IMR-90 (cell line): ENCODE measurements at regions not wholly inside any gene's neighbourhood (a gene's known extent, or its start where the extent isn't known, plus 50 kb on each side); places are given as distances from the start of the nearest gene placed in this dataset.

Source experiments
- ATAC-seq: fragments of 200-7000 bp; cut with Tn5 transposase; 2 replicates; pipeline ENCODE4 v1.9.1; 2020; ENCODE audit warnings: low read depth, mild to moderate bottlenecking, moderate library complexity
- BruUV-seq: library from RNA; stranded (reverse); fragments of 400-500 nt; replicated peaks from 2 replicates; lab custom pipeline; 2021; lab: Mats Ljungman, UMichigan
- CTCF ChIA-PET: fragments of 300-600 bp; formaldehyde crosslinking; extraction: SDS; loops from one replicate; lab custom pipeline; 2021; ENCODE audit warnings: antibody characterized with exemption; lab: Yijun Ruan, JAX
- POLR2A ChIA-PET: fragments of 300-600 bp; sonication (Branson Sonifier 250); formaldehyde crosslinking; loops from one replicate; lab custom pipeline; 2022; ENCODE audit warnings: antibody characterized with exemption; ENCODE audit not compliant: unreplicated experiment; lab: Charles Lee
- DNase-seq: peaks from one replicate; pipeline ENCODE4 v3.0.0; 2013
- H2AFZ ChIP-seq: replicated peaks from 2 replicates; pipeline ENCODE3; 2013; ENCODE audit warnings: low read length, mild to moderate bottlenecking; ENCODE audit not compliant: poor library complexity
- H2AK5ac ChIP-seq: 2 replicates; pipeline ENCODE4 v1.6.1; 2013; ENCODE audit warnings: low read depth, low read length, inconsistent platforms
- H2AK9ac ChIP-seq: replicated peaks from 2 replicates; pipeline ENCODE3; 2013; ENCODE audit warnings: mild to moderate bottlenecking, low read depth, low read length, moderate library complexity; ENCODE audit not compliant: poor library complexity
- H2BK120ac ChIP-seq: 2 replicates; pipeline ENCODE4 v1.6.1; 2013; ENCODE audit warnings: low read depth, low read length, inconsistent platforms
- H2BK15ac ChIP-seq: 3 replicates; pipeline ENCODE4 v1.6.1; 2013; ENCODE audit warnings: low read depth, low read length, inconsistent platforms
- H2BK20ac ChIP-seq: 2 replicates; pipeline ENCODE4 v1.6.1; 2013; ENCODE audit warnings: low read depth, mild to moderate bottlenecking, inconsistent platforms, low read length, moderate library complexity
- H2BK5ac ChIP-seq: 2 replicates; pipeline ENCODE4 v1.6.1; 2013; ENCODE audit warnings: mild to moderate bottlenecking, low read depth, low read length, inconsistent platforms; ENCODE audit not compliant: poor library complexity, severe bottlenecking
- H3K14ac ChIP-seq: replicated peaks from 2 replicates; pipeline ENCODE4 v1.6.1; 2013; ENCODE audit warnings: low read depth, low read length, inconsistent platforms
- H3K18ac ChIP-seq: 2 replicates; pipeline ENCODE4 v1.6.1; 2013; ENCODE audit warnings: low read depth, low read length, control low read depth
- H3K23ac ChIP-seq: 2 replicates; pipeline ENCODE4 v1.6.1; 2013; ENCODE audit warnings: low read depth, low read length, inconsistent platforms
- H3K27ac ChIP-seq: 2 replicates; pipeline ENCODE4 v1.5.1; 2013; ENCODE audit warnings: mild to moderate bottlenecking, control low read depth, low read length; ENCODE audit not compliant: insufficient read depth
- H3K27me3 ChIP-seq: 2 replicates; pipeline ENCODE4 v1.6.1; 2013; ENCODE audit warnings: low read length; ENCODE audit not compliant: control insufficient read depth, insufficient read depth
- H3K36me3 ChIP-seq: 2 replicates; pipeline ENCODE4 v1.6.1; 2013; ENCODE audit warnings: low read length, mixed read lengths; ENCODE audit not compliant: control insufficient read depth, insufficient read depth
- H3K4ac ChIP-seq: 2 replicates; pipeline ENCODE4 v1.6.1; 2013; ENCODE audit warnings: low read depth, low read length, inconsistent platforms
- H3K4me1 ChIP-seq: 2 replicates; pipeline ENCODE4 v1.6.1; 2013; ENCODE audit warnings: low read length, mixed read lengths; ENCODE audit not compliant: control insufficient read depth, insufficient read depth
- H3K4me2 ChIP-seq: 2 replicates; pipeline ENCODE4 v1.6.1; 2013; ENCODE audit warnings: low read depth, mild to moderate bottlenecking, control low read depth, low read length, moderate library complexity
- H3K4me3 ChIP-seq: 2 replicates; pipeline ENCODE4 v1.5.1; 2013; ENCODE audit warnings: low read depth, mild to moderate bottlenecking, control low read depth, low read length, moderate library complexity; ENCODE audit not compliant: insufficient read depth
- H3K56ac ChIP-seq: 2 replicates; pipeline ENCODE4 v1.6.1; 2013; ENCODE audit warnings: low read length, inconsistent platforms; ENCODE audit not compliant: insufficient read depth; ENCODE audit errors: extremely low read depth
- H3K79me1 ChIP-seq, 2 experiments: 2 replicates each; pipeline ENCODE4 v1.6.1; 2013; ENCODE audit warnings: low read length in 2 of 2, inconsistent platforms in 1 of 2, low read depth in 1 of 2
- H3K9ac ChIP-seq: 2 replicates; pipeline ENCODE4 v1.6.1; 2013; ENCODE audit warnings: low read depth, low read length, control low read depth
- H3K9me1 ChIP-seq: 2 replicates; pipeline ENCODE4 v1.6.1; 2013; ENCODE audit warnings: low read length, inconsistent platforms; ENCODE audit not compliant: insufficient read depth
- H3K9me3 ChIP-seq: 2 replicates; pipeline ENCODE4 v1.6.1; 2013; ENCODE audit warnings: low read length; ENCODE audit not compliant: control insufficient read depth, insufficient read depth
- H4K20me1 ChIP-seq: 2 replicates; pipeline ENCODE4 v1.6.1; 2013; ENCODE audit warnings: low read length, inconsistent platforms; ENCODE audit not compliant: insufficient read depth
- H4K5ac ChIP-seq: 2 replicates; pipeline ENCODE4 v1.6.1; 2013; ENCODE audit warnings: mild to moderate bottlenecking, low read depth, low read length, control low read depth
- H4K8ac ChIP-seq, 2 experiments: 2 replicates each; pipeline ENCODE4 v1.6.1; 2013; ENCODE audit warnings: low read depth in 2 of 2, low read length in 2 of 2, control low read depth in 1 of 2, inconsistent platforms in 1 of 2
- H4K91ac ChIP-seq: 2 replicates; pipeline ENCODE4 v1.6.1; 2013; ENCODE audit warnings: low read depth, low read length, inconsistent platforms; ENCODE audit not compliant: insufficient read depth
- CEBPB ChIP-seq: IDR thresholded peaks from 2 replicates; pipeline ENCODE4 v1.6.1; 2012; ENCODE audit warnings: low read depth, low read length, improper control_type of control experiment
- CHD1 ChIP-seq: IDR thresholded peaks from 2 replicates; pipeline ENCODE4 v1.6.1; 2012; ENCODE audit warnings: low read depth, low read length, improper control_type of control experiment
- CTCF ChIP-seq: conservative IDR thresholded peaks from 2 replicates; pipeline ENCODE4 v1.5.1; 2012; ENCODE audit warnings: mild to moderate bottlenecking, low read depth, low read length, improper control_type of control experiment
- FOS ChIP-seq: fragments of 150-350 bp; IDR thresholded peaks from 2 replicates; pipeline ENCODE4 v1.6.1; 2016; ENCODE audit warnings: low read depth, low read length
- MAFK ChIP-seq: IDR thresholded peaks from 2 replicates; pipeline ENCODE4 v1.6.1; 2012; ENCODE audit warnings: low read depth, low read length, improper control_type of control experiment
- MAZ ChIP-seq: IDR thresholded peaks from 2 replicates; pipeline ENCODE4 v1.6.1; 2012; ENCODE audit warnings: low read depth, mild to moderate bottlenecking, low read length, improper control_type of control experiment, moderate library complexity, borderline replicate concordance
- MXI1 ChIP-seq: IDR thresholded peaks from 2 replicates; pipeline ENCODE4 v1.6.1; 2012; ENCODE audit warnings: low read depth, mild to moderate bottlenecking, low read length, moderate library complexity, borderline replicate concordance
- NFE2L2 ChIP-seq: fragments of 150-350 bp; IDR thresholded peaks from 2 replicates; pipeline ENCODE4 v1.6.1; 2016; ENCODE audit warnings: low read depth, mild to moderate bottlenecking, low read length
- POLR2A ChIP-seq: IDR thresholded peaks from 2 replicates; pipeline ENCODE4 v1.6.1; 2012; ENCODE audit warnings: mild to moderate bottlenecking, low read depth, low read length
- RAD21 ChIP-seq: IDR thresholded peaks from 2 replicates; pipeline ENCODE4 v1.6.1; 2012; ENCODE audit warnings: low read length, improper control_type of control experiment
- RCOR1 ChIP-seq: IDR thresholded peaks from 2 replicates; pipeline ENCODE4 v1.6.1; 2012; ENCODE audit warnings: mild to moderate bottlenecking, low read length, improper control_type of control experiment; ENCODE audit not compliant: insufficient replicate concordance
- RFX5 ChIP-seq: IDR thresholded peaks from 2 replicates; pipeline ENCODE4 v1.8.0; 2012; ENCODE audit warnings: low read depth, mild to moderate bottlenecking, low read length, moderate library complexity
- SMC3 ChIP-seq: fragments of 150-350 bp; IDR thresholded peaks from 2 replicates; pipeline ENCODE4 v1.6.1; 2016; ENCODE audit warnings: low read depth, mild to moderate bottlenecking, antibody characterized with exemption, low read length, moderate library complexity
- USF2 ChIP-seq: fragments of 150-350 bp; IDR thresholded peaks from 2 replicates; pipeline ENCODE4 v1.6.1; 2017; ENCODE audit warnings: mild to moderate bottlenecking, antibody characterized with exemption, low read length, low read depth
- WGBS, 2 experiments: methylation state at CpG; one replicate each; pipeline versions ENCODE4 v1.1.5 to v1.1.7; 2013; ENCODE audit warnings: missing lambda C conversion rate in 2 of 2; ENCODE audit not compliant: insufficient read length in 1 of 2; ENCODE audit errors: extremely low coverage in 2 of 2; 5-methylcytosine and 5-hydroxymethylcytosine counted together
- dilution Hi-C: fragments of 300-500 bp; cut with HindIII; formaldehyde crosslinking; loops from one replicate; pipeline ENCODE4 v1.14.3; 2018; ENCODE audit warnings: low sequenced_read_pairs; ENCODE audit not compliant: unreplicated experiment
- in situ Hi-C: fragments of 300-500 bp; cut with MboI; formaldehyde crosslinking; loops from 3 replicates; pipeline ENCODE4 v1.14.3; 2019; ENCODE audit warnings: low sequenced_read_pairs, inconsistent platforms, mixed read lengths
- intact Hi-C: fragments of 100-400 bp; cut with micrococcal nuclease; formaldehyde crosslinking; loops from 2 replicates; pipeline ENCODE4 v1.10.0; 2022

DNA sequence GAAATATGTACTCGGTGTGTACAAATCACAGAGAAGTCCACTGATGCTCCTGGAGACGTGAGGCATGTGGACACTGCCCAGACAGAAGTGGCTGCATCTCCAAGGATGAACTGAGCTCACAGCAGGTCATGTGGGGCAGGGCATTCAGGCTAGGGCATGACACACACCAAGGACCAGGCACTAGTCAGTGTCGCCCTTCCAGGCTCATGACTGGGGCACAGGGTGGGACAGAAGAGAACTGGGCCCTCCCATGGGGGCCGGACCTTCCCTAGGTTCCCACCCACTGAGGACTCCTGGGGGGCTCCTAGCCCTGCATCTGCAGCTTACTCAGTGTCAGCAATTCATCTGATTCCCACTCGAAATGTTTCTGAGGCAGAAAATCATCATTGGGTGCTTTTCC lies 256.8 kb upstream of the IRX4 start:
- dilution Hi-C loops = no loop called here
- no peak overlapping the region for H3K4ac ChIP-seq
- peaks cover 47% of the 10 kb centered on the region for H3K9me3 ChIP-seq
- intact Hi-C loops = no loop called here
- no peaks in the 10 kb centered on the region for H3K4me1 ChIP-seq
- DNase-seq (no peak), ATAC-seq (no peak)
- H3K23ac ChIP-seq = no peak overlapping the region
- in situ Hi-C loops = no loop called here
- no peak overlapping the region for H3K9ac ChIP-seq
- H3K27me3 ChIP-seq = no peaks in the 10 kb centered on the region
- H4K8ac ChIP-seq = no peak overlapping the region
- H4K20me1 ChIP-seq = no peaks in the 10 kb centered on the region
- no peak overlapping the region for H4K91ac ChIP-seq
- H2AFZ ChIP-seq = no peak overlapping the region
- H2BK15ac ChIP-seq = no peak overlapping the region
- no peak overlapping the region for H4K5ac ChIP-seq
- no peak for TF ChIP-seq RFX5
- no peak for TF ChIP-seq MAZ
- TF ChIP-seq CEBPB = no peak
- TF ChIP-seq MXI1 = no peak
- TF ChIP-seq USF2 = no peak
- TF ChIP-seq FOS = no peak
- no peak for TF ChIP-seq RAD21
- no peak for TF ChIP-seq NFE2L2
- no peak for TF ChIP-seq MAFK
- TF ChIP-seq RCOR1 = no peak
- no peak for TF ChIP-seq SMC3
- TF ChIP-seq POLR2A = no peak
- no peak for TF ChIP-seq CHD1
- TF ChIP-seq CTCF = no peak
- H3K36me3 ChIP-seq = no peaks in the 10 kb centered on the region
- no peak overlapping the region for H3K18ac ChIP-seq
- BruUV-seq = no TSS peak
- no peak overlapping the region for H2BK20ac ChIP-seq
- H3K4me3 ChIP-seq = no peak overlapping the region
- H3K79me1 ChIP-seq = no peaks in the 10 kb centered on the region
- no peak overlapping the region for H3K56ac ChIP-seq
- no peak overlapping the region for H2BK5ac ChIP-seq
- H3K4me2 ChIP-seq = no peak overlapping the region
- POLR2A ChIA-PET = no interaction called here
- no peak overlapping the region for H2BK120ac ChIP-seq
- WGBS, 2 experiments = 42% methylated on average over 2 of the region's 5 CpGs; no CpG with 5 or more reads in 1 of the 2 experiments
- CTCF ChIA-PET = no interaction called here
- no peak overlapping the region for H2AK5ac ChIP-seq
- no peak overlapping the region for H3K14ac ChIP-seq
- H2AK9ac ChIP-seq = no peak overlapping the region
- no peak overlapping the region for H3K27ac ChIP-seq
- no peaks in the 10 kb centered on the region for H3K9me1 ChIP-seq
